DMS53 treated with DMSO at 0.1 percent for 48 hours (cell line): ENCODE measurements at regions not wholly inside any gene's neighbourhood (a gene's known extent, or its start where the extent isn't known, plus 50 kb on each side); places are given as distances from the start of the nearest gene placed in this dataset.
"Not testable (repeated sequence)": the region's sequence is repeated elsewhere in the genome, so short reads cannot be mapped to it uniquely, and the experiment has no call there.

Source experiments
- DNase-seq: peaks from one replicate; lab custom pipeline; 2025; ENCODE audit not compliant: unreplicated experiment; lab: John Stamatoyannopoulos, UW

DNA sequence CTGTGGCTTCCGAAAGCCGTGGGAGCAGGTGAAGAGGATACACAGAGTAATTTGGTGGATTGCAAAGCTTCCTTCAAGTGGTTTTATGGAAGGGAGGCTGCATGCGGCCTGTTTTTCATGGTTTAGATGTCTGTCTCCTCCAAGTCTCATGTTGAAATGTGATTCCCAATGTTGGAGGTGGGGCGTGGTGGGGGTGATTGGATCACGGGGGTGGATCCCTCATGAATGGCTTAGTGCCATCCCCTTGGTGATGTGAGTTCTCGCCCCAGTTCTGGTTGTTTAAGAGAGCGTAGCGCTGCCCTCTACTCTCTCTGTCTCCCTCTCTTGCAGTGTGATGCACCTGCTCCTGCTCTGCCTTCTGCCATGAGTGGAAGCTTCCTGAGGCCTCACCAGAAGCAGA is 247.8 kb upstream of the B3GAT1 start:
- no peak for DNase-seq

- no peak for DNase-seq
Observed at GRCh38 chr11:134658481-134659225, 246.6 kb upstream of the B3GAT1 start.

GRCh38 chr11:134657631-134658030 is 245.6 kb upstream of the B3GAT1 start:
- DNase-seq = no peak

DNA sequence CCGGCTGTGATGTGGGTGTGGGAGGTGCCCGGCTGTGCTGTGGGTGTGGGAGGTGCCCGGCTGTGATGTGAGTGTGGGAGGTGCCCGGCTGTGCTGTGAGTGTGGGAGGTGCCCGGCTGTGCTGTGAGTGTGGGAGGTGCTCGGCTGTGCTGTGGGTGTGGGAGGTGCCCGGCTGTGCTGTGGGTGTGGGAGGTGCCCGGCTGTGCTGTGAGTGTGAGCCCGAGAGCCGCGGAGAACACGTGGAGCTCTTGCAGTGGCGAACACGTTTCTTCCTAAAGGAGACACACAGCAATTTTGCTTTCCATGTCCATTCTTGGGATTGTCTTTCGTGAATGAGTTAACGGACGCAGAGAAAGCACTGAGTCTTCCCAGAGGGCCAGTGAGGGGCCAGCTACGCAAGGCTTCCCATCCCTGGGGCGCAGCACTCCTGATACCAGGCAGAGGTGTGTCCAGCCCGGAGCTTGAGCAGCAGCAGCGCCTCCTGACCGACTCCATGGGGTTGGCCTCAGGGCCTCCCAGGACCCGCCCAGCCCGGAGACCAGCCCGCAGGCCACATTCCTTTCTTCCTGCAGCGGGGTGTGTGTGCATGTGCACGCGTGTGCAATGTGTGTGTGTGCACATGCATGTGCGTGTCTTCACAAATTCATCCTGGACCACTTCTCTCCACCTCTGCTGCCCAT is 245.0 kb upstream of the B3GAT1 start:
- DNase-seq = no peak

GRCh38 chr11:134656086-134656840 is 244.2 kb upstream of the B3GAT1 start:
- DNase-seq = not testable (repeated sequence)

DNA sequence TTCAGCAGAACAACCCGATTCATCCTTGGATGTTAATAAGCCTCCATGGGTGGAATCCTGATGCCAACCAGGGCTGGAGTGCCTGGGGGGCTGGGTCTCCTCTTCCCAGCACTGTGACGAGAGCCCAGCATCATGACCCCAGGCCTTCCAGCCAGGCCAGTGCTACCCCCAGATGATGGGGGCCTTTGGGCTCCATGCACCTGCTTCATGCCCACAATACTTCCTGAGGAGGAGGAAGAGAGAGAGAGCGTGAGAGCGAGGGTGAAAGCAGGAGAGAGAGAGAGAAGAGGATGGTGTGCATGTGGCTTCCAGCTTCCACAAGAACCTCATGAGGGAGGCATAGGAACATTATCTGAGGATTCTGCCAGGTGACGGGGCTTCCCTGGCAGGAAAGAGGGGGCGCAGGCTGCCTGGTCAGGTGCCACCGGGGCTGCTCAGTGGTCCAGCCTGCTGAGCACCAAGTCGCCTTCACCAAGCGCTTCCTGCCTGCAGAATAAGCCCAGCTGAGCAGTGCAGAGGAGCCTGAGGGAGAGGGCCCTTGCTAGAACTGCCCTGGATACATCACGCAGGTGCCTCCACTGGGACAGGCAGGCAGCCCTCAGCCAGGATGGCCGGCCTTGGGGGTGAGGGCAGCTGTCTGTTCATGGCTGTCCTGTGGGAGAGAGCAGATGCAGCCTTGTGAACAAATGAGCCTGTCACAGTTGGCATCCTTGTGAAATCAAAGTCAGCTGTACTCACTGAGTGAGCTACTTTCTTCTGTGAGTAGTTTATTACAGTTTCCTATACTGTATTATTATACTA is 243.3 kb upstream of the B3GAT1 start:
- no peak for DNase-seq

- DNase-seq = no peak
Observed at GRCh38 chr11:134654161-134654915, 242.3 kb upstream of the B3GAT1 start.

- no peak for DNase-seq
Observed at GRCh38 chr11:134652586-134653255, 240.7 kb upstream of the B3GAT1 start.

- peak; percentile 31 for DNase-seq
Observed at GRCh38 chr11:134647066-134647743, 235.2 kb upstream of the B3GAT1 start.

- DNase-seq = no peak
Observed at GRCh38 chr11:134646561-134646960, 234.5 kb upstream of the B3GAT1 start.

- DNase-seq = no peak
Observed at GRCh38 chr11:134645576-134645975, 233.5 kb upstream of the B3GAT1 start.

- peak; percentile 69 for DNase-seq
Observed at GRCh38 chr11:134644476-134645456, 232.7 kb upstream of the B3GAT1 start.

DNA sequence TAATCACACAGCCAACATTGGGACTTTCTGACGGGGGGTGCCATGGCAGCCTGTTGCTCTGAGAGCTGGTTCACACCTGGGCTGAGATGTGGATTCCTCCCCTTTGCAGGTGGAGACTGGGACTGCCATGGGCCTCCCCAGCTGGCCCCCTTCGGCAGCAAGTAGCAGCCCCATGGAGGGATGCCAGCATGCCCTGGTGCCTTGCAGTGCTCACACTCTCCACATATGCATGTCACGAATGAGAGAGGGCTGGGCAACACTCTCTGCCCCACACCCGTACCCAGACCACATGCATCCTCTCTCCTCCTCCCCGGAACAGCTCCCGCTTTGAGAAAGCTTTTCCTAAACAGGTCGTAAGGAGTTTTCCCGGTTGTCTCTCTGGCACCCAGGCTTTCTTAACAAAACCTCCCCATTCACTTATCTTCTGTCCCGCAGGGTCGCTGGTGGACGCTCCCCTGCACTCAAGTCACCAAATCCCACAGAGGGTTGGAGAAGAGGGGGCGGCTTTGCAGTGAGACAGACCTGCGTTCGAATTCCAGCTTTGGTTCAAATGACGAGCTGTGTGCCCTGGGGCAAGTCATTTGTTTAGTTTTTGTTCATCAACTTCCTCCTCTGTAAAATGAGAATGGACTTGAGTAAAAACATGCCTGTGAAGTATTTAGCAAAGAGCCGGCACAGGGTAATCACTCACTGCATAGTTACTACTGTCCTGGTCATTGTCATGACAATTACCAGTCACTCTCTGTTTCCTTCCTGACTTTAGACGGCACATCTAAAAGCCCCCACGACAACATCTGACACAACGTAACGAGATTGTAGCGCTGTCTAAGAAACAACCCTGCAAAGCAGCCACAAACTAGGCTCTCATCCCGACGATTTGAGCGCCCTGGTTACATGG is 231.3 kb upstream of the B3GAT1 start:
- no peak for DNase-seq

GRCh38 chr11:134642206-134642605 is 230.2 kb upstream of the B3GAT1 start:
- DNase-seq = no peak

DNA sequence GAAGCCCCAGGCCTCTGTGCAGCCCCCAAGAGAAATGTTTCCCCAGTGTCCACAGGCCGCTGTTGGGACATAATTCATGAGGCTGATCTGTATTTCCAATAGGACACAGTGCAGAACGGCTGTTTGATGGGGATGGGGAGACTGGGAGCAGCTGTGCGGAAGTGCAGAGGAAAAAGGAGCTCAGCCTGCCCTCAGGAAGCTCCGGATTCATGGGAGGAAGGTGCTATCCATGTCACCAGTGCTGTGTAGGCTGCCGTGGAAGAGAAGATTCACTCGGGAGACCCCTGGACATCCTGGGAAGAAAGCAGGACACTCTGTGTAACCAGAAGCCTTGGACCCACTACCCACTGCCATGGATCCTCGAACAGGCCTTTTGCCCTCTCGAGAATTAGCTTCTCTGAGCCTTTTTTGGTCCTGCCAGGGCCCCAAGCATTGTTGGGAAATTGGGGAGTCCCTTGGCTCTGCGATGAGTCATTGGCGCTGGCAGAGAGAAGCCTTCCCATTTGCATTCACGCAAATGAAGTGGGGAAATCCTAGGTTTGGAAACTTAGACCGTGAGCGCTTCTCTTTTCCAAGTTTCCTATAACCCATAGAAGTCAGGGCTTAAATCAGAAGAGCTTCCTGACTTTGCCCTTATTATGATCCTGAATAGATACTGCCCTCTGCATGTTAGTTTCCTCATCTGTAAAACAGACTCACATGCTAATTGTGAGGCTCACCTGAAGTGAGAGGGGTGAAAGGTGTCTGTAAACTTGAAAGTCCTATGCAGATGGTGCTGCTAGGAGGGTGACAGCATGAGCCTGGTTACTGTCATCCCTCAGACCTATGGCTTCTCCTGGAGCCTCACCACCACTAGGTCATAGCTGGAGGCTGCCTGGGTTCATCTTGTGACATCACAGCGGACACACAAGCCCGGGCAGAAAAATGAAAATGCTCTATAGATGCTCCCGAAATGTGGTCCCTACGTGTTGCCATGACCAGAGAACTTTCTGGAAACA is 229.2 kb upstream of the B3GAT1 start:
- DNase-seq = no peak

DNA sequence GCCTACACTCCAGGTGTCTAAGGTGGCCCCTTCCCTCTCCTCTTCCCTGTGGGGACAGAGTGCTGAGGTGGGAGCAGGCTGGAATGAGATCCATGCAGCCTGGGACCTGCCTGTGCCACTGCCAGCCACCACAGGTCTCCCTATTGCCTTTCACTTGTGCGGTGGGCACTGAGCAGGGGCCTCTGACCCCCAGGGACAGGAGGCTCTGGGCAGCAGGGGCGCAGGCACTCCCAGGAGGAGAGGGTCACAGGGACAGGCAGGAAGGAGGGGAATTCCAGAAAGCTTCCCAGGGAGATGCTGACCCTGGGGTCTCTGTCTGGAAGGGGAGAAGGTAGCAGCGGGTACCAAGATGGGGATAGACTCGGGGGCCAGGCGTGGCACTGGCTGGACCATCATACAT is 228.5 kb upstream of the B3GAT1 start:
- DNase-seq = no peak
